WTC11 (cell line): ENCODE measurements at regions not wholly inside any gene's neighbourhood (a gene's known extent, or its start where the extent isn't known, plus 50 kb on each side); places are given as distances from the start of the nearest gene placed in this dataset.

ENCODE experiments used
- ATAC-seq: fragments of 200-7000 bp; cut with Tn5 transposase; 2 replicates; pipeline ENCODE4 v1.10.0; 2021; ENCODE audit warnings: mild to moderate bottlenecking, moderate library complexity
- CTCF ChIA-PET: fragments of 300-600 bp; sonication (Branson Sonifier 250); formaldehyde crosslinking; loops from one replicate; lab custom pipeline; 2021; ENCODE audit warnings: antibody characterized with exemption; lab: Charles Lee
- POLR2A ChIA-PET: fragments of 350-600 bp; sonication (Branson Sonifier 250); formaldehyde crosslinking; loops from one replicate; lab custom pipeline; 2021; ENCODE audit warnings: antibody characterized with exemption; lab: Charles Lee
- DNase-seq: peaks from one replicate; pipeline ENCODE4 v3.0.0; 2021; ENCODE audit warnings: low spot score
- H3K27ac Mint-ChIP-seq: 2 replicates; pipeline ENCODE4 v1.8.0; 2021; ENCODE audit warnings: mixed read lengths
- H3K27me3 Mint-ChIP-seq: 2 replicates; pipeline ENCODE4 v1.8.0; 2021; ENCODE audit warnings: low read depth, mild to moderate bottlenecking, moderate library complexity, mixed read lengths
- H3K36me3 Mint-ChIP-seq: 2 replicates; pipeline ENCODE4 v1.8.0; 2021; ENCODE audit warnings: mixed read lengths
- H3K4me1 Mint-ChIP-seq: 2 replicates; pipeline ENCODE4 v1.8.0; 2022; ENCODE audit warnings: mixed read lengths
- H3K4me3 Mint-ChIP-seq: 2 replicates; pipeline ENCODE4 v1.8.0; 2021; ENCODE audit warnings: mild to moderate bottlenecking, moderate library complexity, mixed read lengths
- H3K9me3 Mint-ChIP-seq: 2 replicates; pipeline ENCODE4 v1.8.0; 2021; ENCODE audit warnings: mixed read lengths
- ARID4B ChIP-seq: sonication (generic); formaldehyde crosslinking; IDR thresholded peaks from 2 replicates; pipeline ENCODE4 v1.8.0; 2023; ENCODE audit warnings: missing genetic modification reagents, mild to moderate bottlenecking, borderline replicate concordance
- ATF2 ChIP-seq: sonication (generic); formaldehyde crosslinking; IDR thresholded peaks from 2 replicates; pipeline ENCODE4 v1.8.1; 2022; ENCODE audit warnings: low read depth, missing genetic modification reagents, borderline replicate concordance
- CDX4 ChIP-seq: fragments of 250-450 bp; sonication (Bioruptor Pico); IDR thresholded peaks from 2 replicates; pipeline ENCODE4 v1.9.0; 2021; ENCODE audit warnings: moderate library complexity, mild to moderate bottlenecking, inconsistent platforms, borderline replicate concordance
- CREM ChIP-seq: sonication (generic); formaldehyde crosslinking; IDR thresholded peaks from 2 replicates; pipeline ENCODE4 v1.8.1; 2022; ENCODE audit warnings: mild to moderate bottlenecking, missing genetic modification reagents, moderate library complexity
- EMX1 ChIP-seq: fragments of 250-450 bp; sonication (Bioruptor Pico); IDR thresholded peaks from 2 replicates; pipeline ENCODE4 v1.8.0; 2021; ENCODE audit warnings: mild to moderate bottlenecking
- ETV6 ChIP-seq: sonication (generic); formaldehyde crosslinking; IDR thresholded peaks from 2 replicates; pipeline ENCODE4 v1.8.1; 2022; ENCODE audit warnings: mild to moderate bottlenecking, missing genetic modification reagents
- FOXJ3 ChIP-seq: sonication (generic); formaldehyde crosslinking; IDR thresholded peaks from 2 replicates; pipeline ENCODE4 v1.9.0; 2021; ENCODE audit warnings: missing genetic modification reagents, mild to moderate bottlenecking, borderline replicate concordance
- GABPB1 ChIP-seq: sonication (generic); formaldehyde crosslinking; IDR thresholded peaks from 2 replicates; pipeline ENCODE4 v1.8.1; 2023; ENCODE audit warnings: mild to moderate bottlenecking, missing genetic modification reagents
- GTF2I ChIP-seq: fragments of 250-450 bp; sonication (Bioruptor Pico); conservative IDR thresholded peaks from 2 replicates; pipeline ENCODE4 v1.4.0; 2021; ENCODE audit warnings: mild to moderate bottlenecking
- HMGA2 ChIP-seq: fragments of 250-450 bp; sonication (Bioruptor Pico); IDR thresholded peaks from 2 replicates; pipeline ENCODE4 v1.4.0; 2021; ENCODE audit warnings: mild to moderate bottlenecking, moderate library complexity
- HMGXB4 ChIP-seq: sonication (generic); formaldehyde crosslinking; IDR thresholded peaks from 2 replicates; pipeline ENCODE4 v1.8.1; 2023; ENCODE audit warnings: mild to moderate bottlenecking, moderate library complexity, missing genetic modification reagents
- MLX ChIP-seq: sonication (generic); formaldehyde crosslinking; IDR thresholded peaks from 2 replicates; pipeline ENCODE4 v1.8.1; 2023; ENCODE audit warnings: mild to moderate bottlenecking, missing genetic modification reagents, moderate library complexity
- NFATC4 ChIP-seq: fragments of 250-450 bp; sonication (Bioruptor Pico); IDR thresholded peaks from 2 replicates; pipeline ENCODE4 v1.9.0; 2021; ENCODE audit warnings: mild to moderate bottlenecking
- NR1H2 ChIP-seq: sonication (generic); formaldehyde crosslinking; IDR thresholded peaks from 2 replicates; pipeline ENCODE4 v1.9.0; 2021; ENCODE audit warnings: mild to moderate bottlenecking, moderate library complexity, missing genetic modification reagents
- PRRX2 ChIP-seq: fragments of 250-450 bp; sonication (Bioruptor Pico); IDR thresholded peaks from 2 replicates; pipeline ENCODE4 v1.8.0; 2021; ENCODE audit warnings: mild to moderate bottlenecking
- RORB ChIP-seq: fragments of 250-450 bp; sonication (Bioruptor Pico); IDR thresholded peaks from 2 replicates; pipeline ENCODE4 v1.9.0; 2021; ENCODE audit warnings: mild to moderate bottlenecking
- SMAD4 ChIP-seq: sonication (generic); formaldehyde crosslinking; IDR thresholded peaks from 2 replicates; pipeline ENCODE4 v1.8.0; 2022; ENCODE audit warnings: mild to moderate bottlenecking, missing genetic modification reagents
- TEAD4 ChIP-seq: sonication (generic); formaldehyde crosslinking; IDR thresholded peaks from 2 replicates; pipeline ENCODE4 v1.8.0; 2022; ENCODE audit warnings: mild to moderate bottlenecking, missing genetic modification reagents
- ZNF121 ChIP-seq: sonication (generic); formaldehyde crosslinking; IDR thresholded peaks from 2 replicates; pipeline ENCODE4 v1.8.0; 2023; ENCODE audit warnings: missing genetic modification reagents
- ZNF416 ChIP-seq: fragments of 250-450 bp; sonication (Bioruptor Pico); IDR thresholded peaks from 2 replicates; pipeline ENCODE4 v1.9.0; 2021; ENCODE audit warnings: mild to moderate bottlenecking, inconsistent platforms
- ZNF532 ChIP-seq: fragments of 250-450 bp; sonication (Bioruptor Pico); IDR thresholded peaks from 2 replicates; pipeline ENCODE4 v1.9.0; 2021; ENCODE audit warnings: mild to moderate bottlenecking, borderline replicate concordance
- ZSCAN18 ChIP-seq: fragments of 250-450 bp; sonication (Bioruptor Pico); IDR thresholded peaks from 2 replicates; pipeline ENCODE4 v2.1.2; 2022; ENCODE audit warnings: mild to moderate bottlenecking, moderate library complexity

GRCh38 chrY:19207048-19207447, 433.5 kb upstream of the HSFY2 start (continued):
- TF ChIP-seq HMGXB4 (CRISPR knock-in tag) (no peak), ARID4B (no peak), ZNF416 (no peak), GABPB1 (no peak)

GRCh38 chrY:19180824-19181223, 407.3 kb upstream of the HSFY2 start:
- TF ChIP-seq ETV6 (CRISPR knock-in tag), result no peak
- no peak for TF ChIP-seq ATF2
- TF ChIP-seq NR1H2 (CRISPR knock-in tag), result no peak
- TF ChIP-seq CREM, result no peak
- no peak for TF ChIP-seq NFATC4 (CRISPR knock-in tag)
- TF ChIP-seq MLX, result no peak
- no peak for TF ChIP-seq RORB (CRISPR knock-in tag)
- TF ChIP-seq SMAD4 (CRISPR knock-in tag), result no peak
- no peak for TF ChIP-seq ZSCAN18
- TF ChIP-seq PRRX2, result no peak
- no peak for TF ChIP-seq ZNF121 (CRISPR knock-in tag)
- TF ChIP-seq FOXJ3 (CRISPR knock-in tag), result no peak
- H3K36me3 Mint-ChIP-seq, result peaks cover 12% of the 10 kb centered on the region
- no peak for ATAC-seq
- DNase-seq, result no peak
- H3K9me3 Mint-ChIP-seq, result peaks cover 18% of the 10 kb centered on the region
- H3K4me1 Mint-ChIP-seq, result no peaks in the 10 kb centered on the region
- H3K27me3 Mint-ChIP-seq, result no peaks in the 10 kb centered on the region; the same call in 1 of the 2 replicates
- ChIA-PET POLR2A (no interaction called here), CTCF (no interaction called here)
- H3K4me3 Mint-ChIP-seq, result no peak overlapping the region
- no peak overlapping the region for H3K27ac Mint-ChIP-seq

GRCh38 chrY:19168202-19168565, 394.6 kb upstream of the HSFY2 start:
- Mint-ChIP-seq H3K4me3 (no peak overlapping the region), H3K4me1 (peaks cover 7% of the 10 kb centered on the region), H3K36me3 (peaks cover 9% of the 10 kb centered on the region), H3K9me3 (peaks cover 20% of the 10 kb centered on the region), H3K27ac (no peak overlapping the region), H3K27me3 (no peaks in the 10 kb centered on the region; the same call in none of the 2 replicates)
- DNase-seq (no peak), ATAC-seq (no peak)
- POLR2A ChIA-PET, result no interaction called here
- CTCF ChIA-PET, result no interaction called here
- TF ChIP-seq EMX1 (CRISPR knock-in tag) (no peak), ZNF532 (CRISPR knock-in tag) (no peak), TEAD4 (CRISPR knock-in tag) (no peak), GTF2I (CRISPR knock-in tag) (no peak), CDX4 (CRISPR knock-in tag) (no peak), HMGA2 (CRISPR knock-in tag) (no peak)
